CD14-positive monocyte (primary cell): ENCODE measurements at regions not wholly inside any gene's neighbourhood (a gene's known extent, or its start where the extent isn't known, plus 50 kb on each side); places are given as distances from the start of the nearest gene placed in this dataset.

Experiments
- DNase-seq, 3 donors: peaks; one replicate each; pipeline ENCODE4 v3.0.0-alpha.2; 2011 to 2022
- H2AFZ ChIP-seq: 2 replicates; pipeline ENCODE4 v1.6.0; 2012; ENCODE audit warnings: mild to moderate bottlenecking, low read depth, low read length, inconsistent platforms; ENCODE audit not compliant: insufficient read depth, poor library complexity, severe bottlenecking
- H3K27ac ChIP-seq, 2 donors: 1 replicate in 1 of 2; 2 replicates in 1 of 2; pipeline ENCODE4 v1.5.1; 2012 to 2013; ENCODE audit warnings: low read length in 2 of 2, control low read depth in 1 of 2, inconsistent platforms in 1 of 2, low read depth in 1 of 2, mild to moderate bottlenecking in 1 of 2
- H3K27me3 ChIP-seq, 2 donors: one replicate each; pipeline versions ENCODE4 v1.6.0 to v1.6.1; 2011 to 2013; ENCODE audit warnings: low read length in 2 of 2; ENCODE audit not compliant: control insufficient read depth in 2 of 2, insufficient read depth in 2 of 2
- H3K36me3 ChIP-seq, 2 donors: replicated peaks in 1 of 2; 1 replicate in 1 of 2; 2 replicates in 1 of 2; pipeline versions ENCODE4 v1.5.1 to v1.6.1; 2012 to 2013; ENCODE audit warnings: low read length in 2 of 2, control low read depth in 1 of 2, inconsistent platforms in 1 of 2, mild to moderate bottlenecking in 1 of 2; ENCODE audit not compliant: insufficient read depth in 2 of 2, control insufficient read depth in 1 of 2
- H3K4me1 ChIP-seq, 2 donors: 1 replicate in 1 of 2; 2 replicates in 1 of 2; pipeline versions ENCODE4 v1.5.1 to v1.6.1; 2012 to 2013; ENCODE audit warnings: low read length in 2 of 2, control low read depth in 1 of 2, inconsistent platforms in 1 of 2, mild to moderate bottlenecking in 1 of 2, moderate library complexity in 1 of 2; ENCODE audit not compliant: insufficient read depth in 2 of 2, control insufficient read depth in 1 of 2
- H3K4me2 ChIP-seq: replicated peaks from 2 replicates; pipeline ENCODE3; 2012; ENCODE audit warnings: low read length, moderate library complexity, mild to moderate bottlenecking; ENCODE audit not compliant: poor library complexity, severe bottlenecking; ENCODE audit errors: extremely low read depth
- H3K4me3 ChIP-seq, 3 experiments: fragments of 200-600 bp in 1 of 3; sonication (generic) in 1 of 3; replicated peaks in 1 of 3; 1 replicate in 2 of 3; 2 replicates in 1 of 3; pipeline ENCODE4 v1.5.1; 2011 to 2013; ENCODE audit warnings: low read length in 3 of 3, mild to moderate bottlenecking in 3 of 3, control low read depth in 2 of 3, low read depth in 2 of 3, inconsistent platforms in 1 of 3, moderate library complexity in 1 of 3
- H3K79me2 ChIP-seq: 2 replicates; pipeline ENCODE4 v1.6.0; 2012; ENCODE audit warnings: mild to moderate bottlenecking, control low read depth, inconsistent platforms, low read length, moderate library complexity; ENCODE audit not compliant: insufficient read depth
- H3K9ac ChIP-seq: 2 replicates; pipeline ENCODE4 v1.6.0; 2017; ENCODE audit warnings: low read length, mild to moderate bottlenecking; ENCODE audit not compliant: insufficient read depth, poor library complexity, severe bottlenecking
- H3K9me3 ChIP-seq, 2 donors: replicated peaks in 1 of 2; 1 replicate in 1 of 2; 2 replicates in 1 of 2; pipeline versions ENCODE4 v1.5.1 to v1.6.1; 2012 to 2013; ENCODE audit warnings: low read length in 2 of 2, control low read depth in 1 of 2; ENCODE audit not compliant: control insufficient read depth in 1 of 2, insufficient read depth in 1 of 2
- H4K20me1 ChIP-seq: 2 replicates; pipeline ENCODE4 v1.6.0; 2012; ENCODE audit warnings: mild to moderate bottlenecking, low read length, control low read depth, moderate library complexity; ENCODE audit not compliant: insufficient read depth
- H3K27ac Mint-ChIP-seq, 7 donors: one replicate each; pipeline ENCODE4 v1.8.0; 2020; ENCODE audit warnings: mild to moderate bottlenecking in 7 of 7, mixed read lengths in 7 of 7, moderate library complexity in 6 of 7, inconsistent platforms in 2 of 7
- H3K27me3 Mint-ChIP-seq, 3 donors: one replicate each; pipeline ENCODE4 v1.8.0; 2021 to 2022; ENCODE audit warnings: low read depth in 3 of 3, mild to moderate bottlenecking in 3 of 3, mixed read lengths in 3 of 3, moderate library complexity in 3 of 3, inconsistent platforms in 1 of 3
- H3K36me3 Mint-ChIP-seq, 2 donors: one replicate each; pipeline ENCODE4 v1.8.0; 2020; ENCODE audit warnings: mixed read lengths in 2 of 2, inconsistent platforms in 1 of 2, mild to moderate bottlenecking in 1 of 2
- H3K4me1 Mint-ChIP-seq: one replicate; pipeline ENCODE4 v1.8.0; 2020; ENCODE audit warnings: mild to moderate bottlenecking, mixed read lengths
- H3K4me3 Mint-ChIP-seq, 2 donors: one replicate each; pipeline ENCODE4 v1.8.0; 2020; ENCODE audit warnings: mild to moderate bottlenecking in 2 of 2, mixed read lengths in 2 of 2, moderate library complexity in 1 of 2
- H3K9me3 Mint-ChIP-seq, 7 donors: one replicate each; pipeline ENCODE4 v1.8.0; 2020 to 2022; ENCODE audit warnings: mixed read lengths in 7 of 7, mild to moderate bottlenecking in 6 of 7, moderate library complexity in 6 of 7, inconsistent platforms in 2 of 7
- WGBS: methylation state at CpG from one replicate; pipeline ENCODE4 v1.1.5; 2013; ENCODE audit warnings: missing lambda C conversion rate; ENCODE audit not compliant: insufficient coverage; 5-methylcytosine and 5-hydroxymethylcytosine counted together
- intact Hi-C, 2 donors: fragments of 100-400 bp; cut with micrococcal nuclease; formaldehyde crosslinking; loops; one replicate each; pipeline versions ENCODE4 v1.15.0 to v1.15.1; 2023
- TF ChIP-seq, protein P1 (sequence below): fragments of 200-600 bp; IDR thresholded peaks from one replicate; pipeline ENCODE4 v1.8.0; 2022; ENCODE audit warnings: antibody characterized with exemption, mild to moderate bottlenecking

DNA sequence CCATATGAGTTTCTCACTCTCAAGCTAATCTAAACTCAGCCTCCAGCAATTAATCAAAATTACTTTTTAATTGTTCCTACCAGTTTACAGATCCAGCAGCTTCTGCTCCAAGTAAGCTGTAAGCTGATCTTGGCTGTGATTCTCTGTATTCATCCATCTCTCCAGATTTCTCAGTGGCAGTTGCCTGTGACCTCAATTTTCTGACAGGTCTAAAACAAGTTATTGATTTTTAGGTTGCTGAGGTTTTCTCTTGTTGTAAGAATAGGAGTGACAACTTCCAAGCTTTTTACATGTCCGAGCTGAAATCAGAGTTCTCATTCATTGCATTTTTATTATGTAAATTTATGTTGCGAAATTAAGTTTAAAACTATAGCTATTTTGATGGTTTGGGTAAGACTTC, 1044.4 kb downstream of the PLA2G4A start:
- Mint-ChIP-seq H3K27ac (no peak overlapping the region), H3K4me1 (no peaks in the 10 kb centered on the region), H3K4me3 (no peak overlapping the region), H3K9me3 (peaks cover 0 to 9% (median 4%) of the 10 kb centered on the region in 7 donors), H3K27me3 (peaks cover 0 to 2% (median 0%) of the 10 kb centered on the region in 3 donors), H3K36me3 (no peaks in the 10 kb centered on the region)
- Histone ChIP-seq H2AFZ (no peak overlapping the region), H3K36me3 (no peaks in the 10 kb centered on the region), H3K4me3 (no peak overlapping the region), H3K4me1 (no peaks in the 10 kb centered on the region), H3K27ac (no peak overlapping the region), H3K27me3 (no peaks in the 10 kb centered on the region), H3K9me3 (peaks cover 0 to 10% of the 10 kb centered on the region in 2 donors), H4K20me1 (no peaks in the 10 kb centered on the region), H3K9ac (no peak overlapping the region), H3K79me2 (no peaks in the 10 kb centered on the region), H3K4me2 (no peak overlapping the region)
- no peak for DNase-seq
- intact Hi-C loops: no loop called here
- TF ChIP-seq, protein P1, sequence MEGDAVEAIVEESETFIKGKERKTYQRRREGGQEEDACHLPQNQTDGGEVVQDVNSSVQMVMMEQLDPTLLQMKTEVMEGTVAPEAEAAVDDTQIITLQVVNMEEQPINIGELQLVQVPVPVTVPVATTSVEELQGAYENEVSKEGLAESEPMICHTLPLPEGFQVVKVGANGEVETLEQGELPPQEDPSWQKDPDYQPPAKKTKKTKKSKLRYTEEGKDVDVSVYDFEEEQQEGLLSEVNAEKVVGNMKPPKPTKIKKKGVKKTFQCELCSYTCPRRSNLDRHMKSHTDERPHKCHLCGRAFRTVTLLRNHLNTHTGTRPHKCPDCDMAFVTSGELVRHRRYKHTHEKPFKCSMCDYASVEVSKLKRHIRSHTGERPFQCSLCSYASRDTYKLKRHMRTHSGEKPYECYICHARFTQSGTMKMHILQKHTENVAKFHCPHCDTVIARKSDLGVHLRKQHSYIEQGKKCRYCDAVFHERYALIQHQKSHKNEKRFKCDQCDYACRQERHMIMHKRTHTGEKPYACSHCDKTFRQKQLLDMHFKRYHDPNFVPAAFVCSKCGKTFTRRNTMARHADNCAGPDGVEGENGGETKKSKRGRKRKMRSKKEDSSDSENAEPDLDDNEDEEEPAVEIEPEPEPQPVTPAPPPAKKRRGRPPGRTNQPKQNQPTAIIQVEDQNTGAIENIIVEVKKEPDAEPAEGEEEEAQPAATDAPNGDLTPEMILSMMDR: no peak
- no CpG with 5 or more reads among the region's 2 CpGs for WGBS

DNA sequence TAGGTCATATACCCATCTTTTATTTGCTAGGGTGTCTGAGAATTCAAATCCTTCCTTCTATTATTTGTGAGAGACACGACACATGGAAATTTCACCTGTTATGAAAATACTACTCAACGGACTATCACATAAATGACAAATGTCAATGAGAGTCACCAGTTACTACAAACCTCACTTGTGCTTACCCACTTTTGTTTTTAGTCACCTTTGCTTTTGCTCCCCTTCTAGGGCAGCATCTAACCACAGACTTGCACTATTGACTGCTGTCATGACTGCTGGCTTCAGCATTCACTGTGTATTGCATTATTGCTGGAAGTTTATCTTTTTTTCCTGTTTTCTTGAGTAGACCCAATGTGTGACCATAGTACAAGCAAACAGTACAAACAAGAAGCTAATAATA, 1048.0 kb downstream of the PLA2G4A start:
- no peak overlapping the region for H3K4me2 ChIP-seq
- H2AFZ ChIP-seq: no peak overlapping the region
- no peak for DNase-seq
- no peak overlapping the region for H3K4me3 ChIP-seq
- Mint-ChIP-seq H3K36me3 (no peaks in the 10 kb centered on the region), H3K9me3 (peaks cover 0 to 9% (median 2%) of the 10 kb centered on the region in 7 donors), H3K4me1 (no peaks in the 10 kb centered on the region), H3K4me3 (no peak overlapping the region), H3K27ac (no peak overlapping the region), H3K27me3 (peaks cover 0 to 2% (median 0%) of the 10 kb centered on the region in 3 donors)
- H3K9me3 ChIP-seq: peaks cover 4 to 10% of the 10 kb centered on the region in 2 donors
- no peak overlapping the region for H3K27ac ChIP-seq
- no peaks in the 10 kb centered on the region for H4K20me1 ChIP-seq
- intact Hi-C loops: no loop called here
- no peaks in the 10 kb centered on the region for H3K4me1 ChIP-seq
- no peaks in the 10 kb centered on the region for H3K79me2 ChIP-seq
- TF ChIP-seq, protein P1: no peak
- H3K36me3 ChIP-seq: no peaks in the 10 kb centered on the region
- H3K27me3 ChIP-seq: no peaks in the 10 kb centered on the region
- H3K9ac ChIP-seq: no peak overlapping the region
- no CpG with 5 or more reads among the region's 2 CpGs for WGBS
